Activated naive CD4-positive, alpha-beta T cell treated with anti-CD3 and anti-CD28 coated beads for 36 hours (primary cell): ENCODE measurements at regions not wholly inside any gene's neighbourhood (a gene's known extent, or its start where the extent isn't known, plus 50 kb on each side); places are given as distances from the start of the nearest gene placed in this dataset.

ENCODE experiments used
- CTCF ChIA-PET: fragments of 350-600 bp; sonication (Branson Sonifier 250); formaldehyde crosslinking; loops from one replicate; lab custom pipeline; 2021; ENCODE audit warnings: antibody characterized with exemption; lab: Charles Lee
- DNase-seq: peaks from one replicate; pipeline ENCODE4 v3.0.0-alpha.2; 2020
- H3K27ac Mint-ChIP-seq: one replicate; pipeline ENCODE4 v1.8.0; 2021; ENCODE audit warnings: mild to moderate bottlenecking, mixed read lengths
- H3K27me3 Mint-ChIP-seq: one replicate; pipeline ENCODE4 v1.8.0; 2021; ENCODE audit warnings: low read depth, mixed read lengths
- H3K36me3 Mint-ChIP-seq: one replicate; pipeline ENCODE4 v1.8.0; 2021; ENCODE audit warnings: low read depth, mixed read lengths
- H3K4me1 Mint-ChIP-seq: one replicate; pipeline ENCODE4 v1.8.0; 2021; ENCODE audit warnings: low read depth, mixed read lengths
- H3K4me3 Mint-ChIP-seq: one replicate; pipeline ENCODE4 v1.8.0; 2021; ENCODE audit warnings: mild to moderate bottlenecking, moderate library complexity, mixed read lengths
- H3K9me3 Mint-ChIP-seq: one replicate; pipeline ENCODE4 v1.8.0; 2021; ENCODE audit warnings: mixed read lengths
- intact Hi-C: fragments of 100-400 bp; cut with micrococcal nuclease; formaldehyde crosslinking; loops from one replicate; pipeline ENCODE4 v1.15.1; 2023

DNA sequence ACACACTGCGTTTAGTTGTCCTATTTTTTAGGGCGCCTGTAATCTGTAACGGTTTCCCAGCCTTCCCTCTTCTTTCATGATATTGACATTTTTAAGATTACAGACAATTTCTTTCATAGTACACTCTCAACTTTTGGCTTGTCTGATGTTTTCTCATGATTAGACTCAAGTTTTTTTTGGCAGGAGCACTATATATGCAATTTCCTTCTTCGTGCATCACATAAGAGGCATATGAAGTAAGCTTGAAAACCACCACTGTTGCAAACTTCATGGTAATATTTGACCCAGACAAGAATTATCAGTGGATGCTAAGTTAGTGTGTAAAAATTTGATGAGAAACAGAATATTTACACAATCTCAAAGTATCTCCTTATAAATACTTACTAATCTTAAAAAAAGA lies 119.2 kb upstream of the CMC1 start:
- Mint-ChIP-seq H3K9me3 (no peaks in the 10 kb centered on the region), H3K36me3 (no peaks in the 10 kb centered on the region), H3K4me1 (no peaks in the 10 kb centered on the region), H3K4me3 (no peak overlapping the region), H3K27me3 (no peaks in the 10 kb centered on the region), H3K27ac (no peak overlapping the region)
- no peak for DNase-seq
- CTCF ChIA-PET, result no interaction called here
- intact Hi-C loops, result no loop called here

DNA sequence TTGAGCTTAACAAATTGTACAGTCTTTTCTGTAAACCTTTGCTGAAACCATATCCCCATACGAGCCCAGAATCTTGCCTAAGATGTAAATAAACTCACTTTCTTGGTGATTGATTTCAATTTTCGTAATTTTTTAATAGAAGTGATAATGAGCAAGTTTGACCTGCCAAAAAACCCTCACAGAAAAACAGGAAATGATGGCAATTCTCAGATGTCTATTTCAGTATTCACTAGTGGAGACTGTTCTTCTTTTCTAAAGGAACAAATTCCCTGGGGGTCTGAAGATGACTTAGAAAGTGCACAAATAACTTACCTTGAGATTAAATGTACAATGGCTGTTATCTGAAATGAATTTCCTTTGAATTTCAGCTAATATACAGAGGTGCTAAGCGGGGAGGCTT lies 116.5 kb upstream of the CMC1 start:
- intact Hi-C loops, result no loop called here
- H3K27me3 Mint-ChIP-seq, result no peaks in the 10 kb centered on the region
- no peaks in the 10 kb centered on the region for H3K4me1 Mint-ChIP-seq
- no peak overlapping the region for H3K27ac Mint-ChIP-seq
- H3K9me3 Mint-ChIP-seq, result no peaks in the 10 kb centered on the region
- H3K36me3 Mint-ChIP-seq, result no peaks in the 10 kb centered on the region
- no peak overlapping the region for H3K4me3 Mint-ChIP-seq
- DNase-seq, result no peak
- CTCF ChIA-PET, result no interaction called here

DNA sequence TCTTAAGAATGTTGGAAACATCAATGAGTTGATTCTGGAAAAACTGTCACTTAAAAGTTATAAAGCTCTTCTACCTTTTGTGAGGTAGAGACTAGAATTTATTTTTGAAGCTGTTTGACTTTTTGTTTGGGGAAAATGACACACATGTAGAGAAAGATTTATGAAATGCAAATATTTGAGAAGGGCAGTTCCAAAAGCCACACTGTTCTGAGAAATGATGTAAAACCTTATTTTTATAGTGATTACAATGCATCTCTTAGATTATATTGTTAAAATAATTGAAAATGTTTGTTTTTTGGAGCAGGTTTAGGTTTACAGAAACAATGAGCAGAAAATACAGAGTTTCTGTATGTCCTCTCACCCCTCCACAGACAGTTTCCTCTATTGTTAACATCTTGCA lies 116.1 kb upstream of the CMC1 start:
- H3K9me3 Mint-ChIP-seq, result no peaks in the 10 kb centered on the region

DNA sequence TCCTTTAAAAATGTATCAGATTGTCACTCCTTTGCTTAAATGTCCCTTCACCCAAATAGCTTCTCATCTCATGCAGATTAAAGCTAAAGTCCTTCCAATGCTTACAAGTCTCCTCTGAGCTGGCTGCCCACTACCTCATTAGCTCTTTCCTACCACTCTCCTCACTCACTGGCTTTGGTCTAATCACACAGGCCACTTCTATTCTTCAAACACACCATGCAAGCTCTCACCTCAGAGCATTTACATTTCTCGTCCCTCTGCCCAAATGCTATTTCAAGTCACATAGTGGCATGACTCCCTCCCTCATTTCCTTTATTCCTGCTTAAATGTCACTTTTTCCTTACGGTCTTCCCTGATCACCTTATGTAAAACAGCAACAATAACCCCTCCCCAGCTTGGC lies 110.6 kb upstream of the CMC1 start:
- H3K4me3 Mint-ChIP-seq, result no peak overlapping the region
- H3K4me1 Mint-ChIP-seq, result no peaks in the 10 kb centered on the region
- CTCF ChIA-PET, result interaction anchor here (0.9 kb wide), 1 partner anchor 20 kb away, joined by 4 read pairs; no protein-coding TSS in a partner anchor
- H3K9me3 Mint-ChIP-seq, result no peaks in the 10 kb centered on the region
- intact Hi-C loops, result no loop called here
- no peaks in the 10 kb centered on the region for H3K36me3 Mint-ChIP-seq
- H3K27ac Mint-ChIP-seq, result no peak overlapping the region
- DNase-seq, result no peak
- no peaks in the 10 kb centered on the region for H3K27me3 Mint-ChIP-seq

More for the DNA sequence above, 116.1 kb upstream of the CMC1 start:
- Mint-ChIP-seq H3K36me3 (no peaks in the 10 kb centered on the region), H3K4me1 (no peaks in the 10 kb centered on the region), H3K27ac (no peak overlapping the region), H3K4me3 (no peak overlapping the region), H3K27me3 (no peaks in the 10 kb centered on the region)
- no peak for DNase-seq
- CTCF ChIA-PET, result no interaction called here
- intact Hi-C loops, result no loop called here

DNA sequence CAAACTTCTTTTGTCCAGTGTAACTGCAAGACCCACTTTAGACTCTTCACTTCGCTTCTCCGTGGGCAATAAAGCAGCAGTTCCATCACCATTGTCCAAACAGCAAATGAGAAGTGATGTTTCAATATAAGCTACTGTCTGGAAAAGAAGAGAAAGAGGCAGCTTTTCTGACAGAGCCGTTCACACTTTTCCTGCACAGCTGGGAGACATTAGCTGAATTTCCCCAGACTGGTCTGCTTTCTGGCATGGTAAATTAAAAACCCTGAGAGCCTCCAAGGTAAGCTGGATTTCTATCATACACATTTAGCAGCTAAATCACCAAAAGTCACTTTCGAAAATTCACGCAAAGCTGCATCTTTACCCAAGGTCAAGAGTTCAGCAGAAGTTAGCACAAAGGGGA lies 108.5 kb upstream of the CMC1 start:
- intact Hi-C loops, result no loop called here
- Mint-ChIP-seq H3K27me3 (no peaks in the 10 kb centered on the region), H3K36me3 (no peaks in the 10 kb centered on the region), H3K27ac (no peak overlapping the region), H3K4me1 (no peaks in the 10 kb centered on the region), H3K9me3 (no peaks in the 10 kb centered on the region), H3K4me3 (no peak overlapping the region)
- DNase-seq, result no peak
- CTCF ChIA-PET, result no interaction called here

DNA sequence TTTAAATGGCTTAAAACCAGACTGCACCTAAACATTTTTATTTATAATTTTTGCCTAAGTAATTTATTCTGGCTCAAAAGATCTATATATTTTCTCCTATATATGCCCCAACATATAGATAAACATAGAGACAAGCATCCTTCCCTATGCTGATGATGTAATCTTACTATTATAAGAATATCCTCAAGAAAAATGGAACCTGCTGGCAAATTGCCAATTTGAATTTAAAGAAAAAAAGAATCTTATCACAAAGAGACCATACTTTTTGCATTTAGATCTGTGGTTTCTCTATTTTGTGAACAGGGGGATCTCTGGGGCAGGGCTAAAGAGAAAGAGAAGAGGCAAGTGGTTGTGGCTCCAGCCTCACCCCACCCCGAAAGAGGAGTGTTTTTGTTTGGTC lies 107.2 kb upstream of the CMC1 start:
- Mint-ChIP-seq H3K36me3 (no peaks in the 10 kb centered on the region), H3K4me1 (no peaks in the 10 kb centered on the region), H3K4me3 (no peak overlapping the region), H3K9me3 (no peaks in the 10 kb centered on the region), H3K27ac (no peak overlapping the region), H3K27me3 (no peaks in the 10 kb centered on the region)
- no peak for DNase-seq
- CTCF ChIA-PET, result no interaction called here
- intact Hi-C loops, result no loop called here

DNA sequence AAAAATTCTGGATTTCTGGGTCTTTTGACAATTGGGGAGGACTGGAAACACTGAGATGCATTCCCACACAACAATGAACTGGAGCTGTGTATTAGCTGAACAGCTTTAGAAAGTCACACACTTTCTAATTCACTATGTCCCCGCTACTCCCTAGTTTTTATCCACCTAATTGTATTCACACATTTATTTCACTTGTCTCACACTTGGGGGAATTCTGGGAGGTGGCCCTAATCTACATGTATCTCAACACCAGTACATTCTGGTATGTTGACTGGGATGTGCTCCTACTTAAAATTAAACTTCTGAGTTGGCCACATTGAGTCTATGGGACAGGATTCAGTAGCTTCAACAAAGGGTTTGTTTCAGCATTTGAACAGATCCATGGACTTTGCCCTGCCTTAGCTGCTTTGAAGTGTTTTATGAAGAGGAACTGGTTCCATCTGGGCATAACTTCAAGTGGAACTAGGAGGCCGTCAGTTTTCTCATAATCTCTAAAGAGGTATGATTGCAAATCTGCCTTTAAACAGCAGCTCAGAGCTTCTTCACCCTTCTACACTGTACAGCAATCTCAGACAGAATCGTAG lies 106.5 kb upstream of the CMC1 start:
- Mint-ChIP-seq H3K4me1 (no peaks in the 10 kb centered on the region), H3K4me3 (no peak overlapping the region), H3K27ac (no peak overlapping the region), H3K36me3 (no peaks in the 10 kb centered on the region), H3K9me3 (no peaks in the 10 kb centered on the region), H3K27me3 (no peaks in the 10 kb centered on the region)
- DNase-seq, result no peak
- CTCF ChIA-PET, result interaction anchor here (0.7 kb wide), 1 partner anchor 79 kb away, joined by 3 read pairs; no protein-coding TSS in a partner anchor
- intact Hi-C loops, result no loop called here

DNA sequence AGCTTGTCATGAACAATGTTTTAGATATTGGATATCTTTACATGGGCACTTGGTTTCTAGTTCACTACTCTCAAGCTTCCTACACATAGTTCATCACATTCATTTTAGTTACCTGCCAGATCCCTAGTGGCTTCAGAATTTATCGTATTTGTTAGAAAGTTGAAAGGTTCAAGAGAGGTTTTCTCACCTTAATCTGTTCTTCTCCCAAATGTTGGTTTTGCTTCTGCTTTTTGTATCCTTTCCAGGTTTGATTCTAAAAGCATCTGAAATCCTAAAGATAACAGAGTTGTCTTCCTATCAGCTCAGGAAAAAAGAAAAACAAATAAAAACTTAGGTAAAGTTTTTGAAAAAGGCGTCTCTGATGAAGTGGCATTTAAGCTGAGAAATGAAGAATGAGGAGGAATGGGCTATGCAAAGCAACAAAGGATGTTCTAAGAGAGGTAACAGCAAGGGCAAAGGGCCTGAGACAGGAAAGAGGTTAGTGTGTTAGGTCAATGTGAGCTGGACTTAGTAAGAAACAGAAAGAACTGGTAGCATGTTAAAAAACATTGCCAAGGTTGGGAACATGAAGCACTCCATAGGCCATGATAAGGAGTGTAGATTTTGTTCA lies 104.7 kb upstream of the CMC1 start:
- H3K36me3 Mint-ChIP-seq, result no peaks in the 10 kb centered on the region
- CTCF ChIA-PET, result interaction anchor here (0.9 kb wide), 1 partner anchor 17 kb away, joined by 4 read pairs; no protein-coding TSS in a partner anchor
- H3K27ac Mint-ChIP-seq, result no peak overlapping the region
- intact Hi-C loops, result no loop called here
- H3K27me3 Mint-ChIP-seq, result no peaks in the 10 kb centered on the region
- H3K9me3 Mint-ChIP-seq, result no peaks in the 10 kb centered on the region
- no peaks in the 10 kb centered on the region for H3K4me1 Mint-ChIP-seq
- H3K4me3 Mint-ChIP-seq, result no peak overlapping the region
- no peak for DNase-seq

DNA sequence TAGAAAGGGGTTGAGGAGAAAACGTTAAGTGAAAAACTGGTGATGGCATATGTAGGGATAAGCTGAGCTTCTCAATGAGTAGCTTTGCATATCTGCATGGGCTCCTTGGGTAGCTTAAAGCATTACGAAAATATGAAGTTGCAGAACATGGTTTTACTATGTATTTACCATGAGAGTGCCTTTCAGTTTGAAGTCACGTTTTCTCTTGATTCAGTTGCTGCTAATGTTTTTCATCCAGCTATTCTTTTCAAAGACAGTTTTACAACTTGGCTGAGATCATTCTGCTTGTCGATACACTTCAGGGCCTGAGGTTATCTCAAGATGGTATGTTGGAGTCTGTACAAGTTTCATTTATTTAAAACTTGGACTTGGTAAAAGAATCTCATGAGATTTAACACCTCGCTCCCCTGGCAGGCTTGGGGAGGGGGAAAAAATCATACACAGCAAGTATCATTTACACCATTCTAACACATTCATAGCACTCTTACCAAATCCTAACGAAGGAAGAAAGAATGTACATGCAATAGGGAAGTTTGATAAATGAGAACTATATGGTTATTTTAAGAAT lies 103.3 kb upstream of the CMC1 start:
- no peaks in the 10 kb centered on the region for H3K4me1 Mint-ChIP-seq
- no peak overlapping the region for H3K27ac Mint-ChIP-seq
- no peaks in the 10 kb centered on the region for H3K36me3 Mint-ChIP-seq
- CTCF ChIA-PET, result no interaction called here
- no peaks in the 10 kb centered on the region for H3K27me3 Mint-ChIP-seq
- H3K4me3 Mint-ChIP-seq, result no peak overlapping the region
- intact Hi-C loops, result no loop called here
- no peaks in the 10 kb centered on the region for H3K9me3 Mint-ChIP-seq
- DNase-seq, result no peak

DNA sequence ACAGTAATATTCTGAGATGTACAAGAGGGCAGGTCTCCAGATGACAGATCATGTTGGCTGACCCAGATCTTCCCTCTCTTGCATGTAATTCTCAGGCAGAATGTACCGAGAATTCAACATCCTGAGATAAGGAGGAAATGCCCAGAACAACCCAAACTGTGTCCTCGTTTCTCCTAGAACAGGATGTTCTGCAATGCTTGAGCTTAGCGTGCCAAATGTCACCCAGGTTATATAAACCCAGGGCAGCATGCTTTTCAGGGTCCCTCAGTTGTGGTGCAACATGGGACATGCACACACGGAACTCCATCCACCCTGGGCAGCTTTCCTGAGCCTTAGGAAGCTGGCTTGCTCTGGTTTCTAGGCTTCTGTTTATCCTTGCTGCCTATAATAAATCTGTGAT lies 102.1 kb upstream of the CMC1 start:
- Mint-ChIP-seq H3K27me3 (no peaks in the 10 kb centered on the region), H3K27ac (no peak overlapping the region), H3K4me3 (no peak overlapping the region), H3K9me3 (no peaks in the 10 kb centered on the region), H3K36me3 (no peaks in the 10 kb centered on the region), H3K4me1 (no peaks in the 10 kb centered on the region)
- CTCF ChIA-PET, result no interaction called here
- intact Hi-C loops, result no loop called here
- DNase-seq, result no peak

DNA sequence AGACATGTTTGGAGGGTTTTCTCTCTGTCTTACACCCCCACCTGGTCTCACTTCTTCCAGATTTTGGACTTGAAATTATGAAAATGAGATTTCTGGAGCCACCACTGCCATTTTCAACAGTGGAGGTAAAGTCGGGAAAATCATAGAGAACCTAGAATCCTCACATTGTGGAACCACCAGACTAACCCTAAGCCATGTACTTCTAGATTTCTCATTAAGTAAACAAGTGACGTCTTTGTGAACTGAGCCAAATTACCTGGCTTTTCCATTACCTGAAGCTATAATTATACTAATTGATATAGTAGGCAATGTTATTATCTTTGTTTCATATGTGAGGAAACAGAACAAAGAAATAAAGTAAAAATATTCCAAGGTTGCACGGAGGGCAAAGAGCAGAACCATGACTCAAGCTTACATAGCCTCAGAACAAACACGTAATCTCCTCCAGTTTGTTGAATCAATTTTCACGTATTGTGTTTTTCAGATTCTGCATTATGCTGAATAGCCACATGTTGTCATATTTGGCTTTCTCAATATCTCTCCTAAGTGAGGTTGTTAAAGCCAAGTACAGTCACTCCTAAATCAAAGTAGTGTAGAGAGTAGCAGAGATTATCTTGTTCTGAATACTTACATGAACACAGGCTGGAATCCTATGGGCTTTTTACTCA lies 101.3 kb upstream of the CMC1 start:
- CTCF ChIA-PET, result no interaction called here
- Mint-ChIP-seq H3K27ac (no peak overlapping the region), H3K4me1 (no peaks in the 10 kb centered on the region), H3K36me3 (no peaks in the 10 kb centered on the region), H3K4me3 (no peak overlapping the region), H3K27me3 (no peaks in the 10 kb centered on the region), H3K9me3 (no peaks in the 10 kb centered on the region)
- intact Hi-C loops, result no loop called here
- no peak for DNase-seq

DNA sequence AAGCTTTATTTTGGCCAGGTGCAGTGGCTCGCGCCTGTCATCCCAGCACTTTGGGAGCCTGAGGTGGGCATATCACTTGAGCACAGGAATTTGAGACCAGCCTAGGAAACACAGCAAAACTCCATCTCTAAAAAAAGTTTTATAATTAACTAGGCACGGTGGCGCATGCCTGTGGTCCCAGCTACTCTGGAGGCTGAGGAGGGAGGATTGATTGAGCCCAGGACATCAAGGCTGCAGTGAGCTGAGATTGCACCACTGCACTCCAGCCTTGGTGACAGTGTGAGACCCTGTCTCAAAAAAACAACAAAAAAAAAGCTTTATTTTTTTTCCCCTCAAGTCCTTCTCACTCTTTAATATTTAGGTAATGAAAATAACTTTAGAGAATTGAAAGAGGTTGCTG lies 100.8 kb upstream of the CMC1 start:
- no peaks in the 10 kb centered on the region for H3K4me1 Mint-ChIP-seq
- no peaks in the 10 kb centered on the region for H3K9me3 Mint-ChIP-seq
- H3K4me3 Mint-ChIP-seq, result no peak overlapping the region
- intact Hi-C loops, result no loop called here
- H3K36me3 Mint-ChIP-seq, result no peaks in the 10 kb centered on the region
- no peaks in the 10 kb centered on the region for H3K27me3 Mint-ChIP-seq
- CTCF ChIA-PET, result no interaction called here
- DNase-seq, result no peak
- no peak overlapping the region for H3K27ac Mint-ChIP-seq

DNA sequence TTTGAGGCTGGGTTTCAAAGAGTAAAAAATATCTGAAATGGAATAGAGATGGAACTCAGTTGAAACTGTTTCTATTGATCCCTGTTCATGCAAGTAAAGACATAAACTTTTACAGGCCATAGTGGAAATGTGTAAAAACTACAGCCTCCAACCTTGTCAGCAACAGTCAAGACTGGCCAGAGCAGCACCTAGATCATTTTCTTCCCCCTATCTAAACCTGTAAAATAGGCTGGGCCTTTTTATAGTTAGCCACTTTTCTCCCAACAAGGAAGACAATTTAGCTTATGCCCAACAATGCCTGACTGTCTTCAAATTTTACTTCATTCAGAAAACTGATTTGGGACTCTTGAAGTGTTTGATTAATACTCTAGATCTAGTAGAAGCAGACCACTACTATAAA lies 91.5 kb upstream of the CMC1 start:
- Mint-ChIP-seq H3K4me1 (peaks cover 9% of the 10 kb centered on the region), H3K36me3 (peaks cover 2% of the 10 kb centered on the region), H3K27me3 (no peaks in the 10 kb centered on the region), H3K9me3 (peaks cover 2% of the 10 kb centered on the region), H3K4me3 (no peak overlapping the region), H3K27ac (no peak overlapping the region)
- intact Hi-C loops, result no loop called here
- DNase-seq, result no peak
- CTCF ChIA-PET, result no interaction called here
